Activated T-cell treated with anti-CD3 and anti-CD28 coated beads for 24 hours (primary cell): ENCODE measurements at regions not wholly inside any gene's neighbourhood (a gene's known extent, or its start where the extent isn't known, plus 50 kb on each side); places are given as distances from the start of the nearest gene placed in this dataset.

ENCODE experiments used
- DNase-seq: peaks from one replicate; pipeline ENCODE4 v3.0.0-alpha.2; 2020; ENCODE audit warnings: low read depth

GRCh38 chr2:133718688-133719201, 150.5 kb upstream of the NCKAP5 start:
- no peak for DNase-seq

GRCh38 chr2:133720429-133720828, 152.2 kb upstream of the NCKAP5 start:
- no peak for DNase-seq

- DNase-seq: no peak
Observed at GRCh38 chr2:133721118-133721517, 152.9 kb upstream of the NCKAP5 start.

GRCh38 chr2:133723133-133723532, 154.9 kb upstream of the NCKAP5 start:
- DNase-seq: no peak

GRCh38 chr2:133726973-133727372, 158.7 kb upstream of the NCKAP5 start:
- DNase-seq: no peak

- no peak for DNase-seq
Observed at GRCh38 chr2:133732059-133732458, 163.8 kb upstream of the NCKAP5 start.

- DNase-seq: no peak
Observed at GRCh38 chr2:133732982-133733900, 165.0 kb upstream of the NCKAP5 start.

GRCh38 chr2:133733901-133734255, 165.6 kb upstream of the NCKAP5 start:
- DNase-seq: no peak

GRCh38 chr2:133734716-133735495, 166.6 kb upstream of the NCKAP5 start:
- no peak for DNase-seq

- DNase-seq: no peak
Observed at GRCh38 chr2:133736674-133737073, 168.4 kb upstream of the NCKAP5 start.

GRCh38 chr2:133737242-133737993, 169.2 kb upstream of the NCKAP5 start:
- DNase-seq: no peak

- no peak for DNase-seq
Observed at GRCh38 chr2:133739039-133739438, 170.8 kb upstream of the NCKAP5 start.

- DNase-seq: no peak
Observed at GRCh38 chr2:133740500-133740899, 172.2 kb upstream of the NCKAP5 start.

- DNase-seq: no peak
Observed at GRCh38 chr2:133748007-133748700, 179.9 kb upstream of the NCKAP5 start.

- no peak for DNase-seq
Observed at GRCh38 chr2:133753665-133754064, 185.4 kb upstream of the NCKAP5 start.

- DNase-seq: no peak
Observed at GRCh38 chr2:133755480-133756300, 187.4 kb upstream of the NCKAP5 start.

- no peak for DNase-seq
Observed at GRCh38 chr2:133756833-133757232, 188.6 kb upstream of the NCKAP5 start.

- no peak for DNase-seq
Observed at GRCh38 chr2:133760376-133760775, 192.1 kb upstream of the NCKAP5 start.

- DNase-seq: no peak
Observed at GRCh38 chr2:133765658-133766057, 197.4 kb upstream of the NCKAP5 start.

GRCh38 chr2:133766164-133766832, 198.0 kb upstream of the NCKAP5 start:
- DNase-seq: no peak
